ENCODE measurements at regions not wholly inside any gene's neighbourhood (a gene's known extent, or its start where the extent isn't known, plus 50 kb on each side); places are given as distances from the start of the nearest gene placed in this dataset.
"Not testable (repeated sequence)": the region's sequence is repeated elsewhere in the genome, so short reads cannot be mapped to it uniquely, and the experiment has no call there.

GRCh38 chr16:10301547-10301946 lies 84.3 kb upstream of the ATF7IP2 start:
- not testable (repeated sequence) for TF ChIP-seq CTCF, POLR2A (IDR thresholded peaks at IDR 0.05)
